ENCODE measurements at regions not wholly inside any gene's neighbourhood (a gene's known extent, or its start where the extent isn't known, plus 50 kb on each side); places are given as distances from the start of the nearest gene placed in this dataset.

DNA sequence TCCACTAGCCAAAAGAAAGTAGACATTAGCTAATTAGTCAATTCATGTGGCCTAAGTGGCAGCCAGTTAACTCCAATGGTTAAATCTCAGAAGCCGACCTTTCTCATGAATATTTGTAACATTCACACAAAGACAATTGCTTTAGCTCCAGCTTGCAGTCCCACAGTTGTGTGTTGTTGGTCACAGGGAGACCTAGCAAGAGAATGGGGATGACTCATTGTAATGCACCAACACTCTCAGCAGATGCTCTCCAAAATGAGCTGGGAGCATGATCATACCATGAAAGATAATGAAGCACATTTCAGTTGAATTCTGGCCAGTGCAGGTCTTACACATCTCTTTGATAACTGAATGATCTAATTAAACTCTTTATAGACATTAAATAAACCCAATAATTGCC lies 160.4 kb downstream of the HLX start:
- TF ChIP-seq SUZ12 (IDR thresholded peaks at IDR 0.05; ENCODE audit: unreplicated experiment) (no peak), HDGF (IDR thresholded peaks at IDR 0.05) (no peak)
